ENCODE measurements at regions not wholly inside any gene's neighbourhood (a gene's known extent, or its start where the extent isn't known, plus 50 kb on each side); places are given as distances from the start of the nearest gene placed in this dataset.

GRCh38 chr3:177279118-177279815, 82.0 kb upstream of the TBL1XR1 start:
- no peaks in the 10 kb centered on the region for H4K20me1 ChIP-seq (ENCODE audit: low read length)
- ChIA-PET POLR2A (ENCODE audit: unreplicated experiment) (no interaction called here), CTCF (interaction anchor here (0.6 kb wide), 1 partner anchor 11 kb away, joined by 3 read pairs; no protein-coding TSS in a partner anchor)
- H3K27me3 ChIP-seq (ENCODE audit: low read length): no peaks in the 10 kb centered on the region
- no peaks in the 10 kb centered on the region for H3K79me2 ChIP-seq (ENCODE audit: low read length)
- no peaks in the 10 kb centered on the region for H3K9me2 ChIP-seq (replicated peaks; ENCODE audit: low read length)
- no peak overlapping the region for H3K27ac ChIP-seq (ENCODE audit: low read length)
- no peak overlapping the region for H3K4me3 ChIP-seq (ENCODE audit: low read length)
- ATAC-seq (peak; percentile 90), DNase-seq (peak; percentile 59)
- H3F3A ChIP-seq (ENCODE audit: low read length, unreplicated experiment): no peaks in the 10 kb centered on the region
- intact Hi-C loops (cut with micrococcal nuclease): loop anchor here (2.0 kb wide), 1 partner anchor 78 kb away; no protein-coding TSS in a partner anchor
- no TSS peak for BruUV-seq (replicated peaks)
- no peaks in the 10 kb centered on the region for H3K9me3 ChIP-seq (ENCODE audit: low read length)
- H2AFZ ChIP-seq (ENCODE audit: low read length): peak overlapping the region; percentile 29; the same call in 1 of the 2 replicates
- H3K4me1 ChIP-seq (ENCODE audit: insufficient read depth, low read length): peaks cover 9% of the 10 kb centered on the region
- no peak overlapping the region for H3K9ac ChIP-seq (ENCODE audit: low read length)
- TF ChIP-seq EZH2phosphoT487 (IDR thresholded peaks at IDR 0.05; ENCODE audit: borderline replicate concordance, low read length): no peak
- TF ChIP-seq EZH2 (IDR thresholded peaks at IDR 0.05; ENCODE audit: low read length, unreplicated experiment): no peak
- TF ChIP-seq CTCF (conservative IDR thresholded peaks at IDR 0.05; ENCODE audit: low read depth, low read length): no peak
- peak overlapping the region; percentile 48 for H3K4me2 ChIP-seq (ENCODE audit: low read length)
- no peaks in the 10 kb centered on the region for H3K36me3 ChIP-seq (ENCODE audit: low read depth, low read length)

GRCh38 chr3:177281292-177282118, 84.2 kb upstream of the TBL1XR1 start:
- POLR2A ChIA-PET (ENCODE audit: unreplicated experiment): no interaction called here
- TF ChIP-seq EZH2 (IDR thresholded peaks at IDR 0.05; ENCODE audit: low read length, unreplicated experiment): no peak
- TF ChIP-seq EZH2phosphoT487 (IDR thresholded peaks at IDR 0.05; ENCODE audit: borderline replicate concordance, low read length): no peak
- TF ChIP-seq CTCF (conservative IDR thresholded peaks at IDR 0.05; ENCODE audit: low read depth, low read length): no peak

More at GRCh38 chr3:177281292-177282118, 84.2 kb upstream of the TBL1XR1 start:
- H3F3A ChIP-seq (ENCODE audit: low read length, unreplicated experiment): no peaks in the 10 kb centered on the region
- no peak overlapping the region for H3K27ac ChIP-seq (ENCODE audit: low read length)
- H3K79me2 ChIP-seq (ENCODE audit: low read length): no peaks in the 10 kb centered on the region
- ATAC-seq (no peak), DNase-seq (no peak)
- H3K4me1 ChIP-seq (ENCODE audit: insufficient read depth, low read length): peaks cover 21% of the 10 kb centered on the region
- H3K9me2 ChIP-seq (replicated peaks; ENCODE audit: low read length): no peaks in the 10 kb centered on the region
- CTCF ChIA-PET: no interaction called here
- no peaks in the 10 kb centered on the region for H3K9me3 ChIP-seq (ENCODE audit: low read length)
- no peaks in the 10 kb centered on the region for H3K36me3 ChIP-seq (ENCODE audit: low read depth, low read length)
- no peaks in the 10 kb centered on the region for H4K20me1 ChIP-seq (ENCODE audit: low read length)
- no peak overlapping the region for H3K9ac ChIP-seq (ENCODE audit: low read length)
- BruUV-seq (replicated peaks): no TSS peak
- no peaks in the 10 kb centered on the region for H3K27me3 ChIP-seq (ENCODE audit: low read length)
- no peak overlapping the region for H3K4me3 ChIP-seq (ENCODE audit: low read length)
- H3K4me2 ChIP-seq (ENCODE audit: low read length): no peak overlapping the region
- intact Hi-C loops (cut with micrococcal nuclease): no loop called here
- no peak overlapping the region for H2AFZ ChIP-seq (ENCODE audit: low read length)

Measured in PC-3 (cell line).